ENCODE measurements at regions not wholly inside any gene's neighbourhood (a gene's known extent, or its start where the extent isn't known, plus 50 kb on each side); places are given as distances from the start of the nearest gene placed in this dataset.

GRCh38 chr11:129620237-129621104, 195.2 kb upstream of the TMEM45B start:
- no peak overlapping the region for H2BK15ac ChIP-seq (ENCODE audit: low read depth, low read length)
- H4K91ac ChIP-seq (ENCODE audit: insufficient read length, low read depth, low read length), result no peak overlapping the region
- H3K9me3 ChIP-seq (ENCODE audit: control insufficient read depth, low read depth, low read length), result no peaks in the 10 kb centered on the region
- no peaks in the 10 kb centered on the region; a peak in 1 of 5 replicates for H3K9me3 Mint-ChIP-seq
- H3K4me1 Mint-ChIP-seq, result no peaks in the 10 kb centered on the region; a peak in 1 of 4 replicates
- no peaks in the 10 kb centered on the region for H3K36me3 Mint-ChIP-seq (ENCODE audit: insufficient read depth in 1 of 3, low read depth in 3 of 3)
- H2AK5ac ChIP-seq (ENCODE audit: insufficient read length, low read length), result no peak overlapping the region
- H3T11ph ChIP-seq (ENCODE audit: low read length), result no peak overlapping the region
- no peak overlapping the region for H2BK12ac ChIP-seq (ENCODE audit: insufficient read length, low read depth, low read length)
- H3K4me3 Mint-ChIP-seq, result no peak overlapping the region
- no peak overlapping the region for H3K4me2 ChIP-seq (ENCODE audit: insufficient read depth, insufficient read length, low read length)
- no peak overlapping the region for H4K5ac ChIP-seq (ENCODE audit: insufficient read length, low read depth, low read length)
- no peaks in the 10 kb centered on the region for H3K27me3 ChIP-seq (ENCODE audit: insufficient read depth, low read length)
- no peak overlapping the region for H2AFZ ChIP-seq (ENCODE audit: low read length)
- DNase-seq, result no peak
- no peak overlapping the region for H3K56ac ChIP-seq (ENCODE audit: insufficient read length, low read depth, low read length)
- no peak overlapping the region for H2BK20ac ChIP-seq (ENCODE audit: low read depth, low read length, poor library complexity, severe bottlenecking)
- no peak overlapping the region for H3K14ac ChIP-seq (ENCODE audit: insufficient read depth, low read length)
- no peak overlapping the region for H2BK5ac ChIP-seq (ENCODE audit: insufficient read length, low read length)
- no peak overlapping the region for H3K4ac ChIP-seq (ENCODE audit: low read depth, low read length)
- H2BK120ac ChIP-seq (ENCODE audit: low read depth, low read length, poor library complexity, severe bottlenecking), result no peak overlapping the region
- no peaks in the 10 kb centered on the region for H3K79me1 ChIP-seq (ENCODE audit: insufficient read depth, low read depth, low read length, poor library complexity, severe bottlenecking)
- peaks cover 4% of the 10 kb centered on the region; the same call in 1 of the 2 replicates for H3K27me3 Mint-ChIP-seq (ENCODE audit: low read depth)
- no peak overlapping the region for H3K23ac ChIP-seq (ENCODE audit: insufficient read length, low read depth, low read length)
- no peaks in the 10 kb centered on the region for H3K4me1 ChIP-seq (ENCODE audit: insufficient read depth, low read length)
- H4K20me1 ChIP-seq (ENCODE audit: control insufficient read depth, insufficient read depth, insufficient read length), result no peaks in the 10 kb centered on the region
- H3K18ac ChIP-seq (ENCODE audit: insufficient read length, low read depth, low read length), result no peak overlapping the region
- H3K79me2 ChIP-seq (ENCODE audit: insufficient read depth, low read length), result no peaks in the 10 kb centered on the region
- H3K9ac ChIP-seq (ENCODE audit: extremely low read depth, insufficient read length, low read length), result no peak overlapping the region
- WGBS (ENCODE audit: extremely low coverage, insufficient read length, low lambda C conversion rate), result no CpG with 5 or more reads among the region's 12 CpGs
- TF ChIP-seq CTCF (conservative IDR thresholded peaks at IDR 0.05), result no peak
- H3K27ac ChIP-seq (ENCODE audit: insufficient read length, low read depth, low read length), result no peak overlapping the region
- no peak overlapping the region for H4K8ac ChIP-seq (replicated peaks; ENCODE audit: insufficient read length, low read depth, low read length)
- H3K27ac Mint-ChIP-seq, result no peak overlapping the region
- no peaks in the 10 kb centered on the region for H3K23me2 ChIP-seq (ENCODE audit: insufficient read length, low read depth, low read length, poor library complexity, severe bottlenecking)
